PFSK-1 (cell line): ENCODE measurements at regions not wholly inside any gene's neighbourhood (a gene's known extent, or its start where the extent isn't known, plus 50 kb on each side); places are given as distances from the start of the nearest gene placed in this dataset.

ENCODE experiments used
- FOXP2 ChIP-seq: optimal IDR thresholded peaks from 2 replicates; pipeline ENCODE3; 2011; ENCODE audit warnings: borderline replicate concordance, control low read depth, inconsistent platforms; ENCODE audit not compliant: insufficient read depth; ENCODE audit errors: extremely low read length, extremely low read depth
- POLR2AphosphoS5 ChIP-seq: IDR thresholded peaks from 2 replicates; pipeline ENCODE4 v1.6.1; 2012; ENCODE audit warnings: low read depth, mild to moderate bottlenecking, control low read depth, low read length, moderate library complexity
- REST ChIP-seq, 2 experiments: IDR thresholded peaks; 2 replicates each; pipeline versions ENCODE4 v1.6.1 to v1.8.0; 2011 to 2012; ENCODE audit warnings: low read depth in 2 of 2, low read length in 2 of 2, control low read depth in 1 of 2, inconsistent platforms in 1 of 2, mild to moderate bottlenecking in 1 of 2, moderate library complexity in 1 of 2; ENCODE audit not compliant: insufficient read depth in 1 of 2
- SIN3A ChIP-seq: IDR thresholded peaks from 2 replicates; pipeline ENCODE4 v1.6.1; 2012; ENCODE audit warnings: mild to moderate bottlenecking, low read length, moderate library complexity, borderline replicate concordance; ENCODE audit not compliant: insufficient read depth
- TAF1 ChIP-seq: IDR thresholded peaks from 2 replicates; pipeline ENCODE4 v1.6.1; 2012; ENCODE audit warnings: low read length, control low read depth, borderline replicate concordance; ENCODE audit not compliant: insufficient read depth

DNA sequence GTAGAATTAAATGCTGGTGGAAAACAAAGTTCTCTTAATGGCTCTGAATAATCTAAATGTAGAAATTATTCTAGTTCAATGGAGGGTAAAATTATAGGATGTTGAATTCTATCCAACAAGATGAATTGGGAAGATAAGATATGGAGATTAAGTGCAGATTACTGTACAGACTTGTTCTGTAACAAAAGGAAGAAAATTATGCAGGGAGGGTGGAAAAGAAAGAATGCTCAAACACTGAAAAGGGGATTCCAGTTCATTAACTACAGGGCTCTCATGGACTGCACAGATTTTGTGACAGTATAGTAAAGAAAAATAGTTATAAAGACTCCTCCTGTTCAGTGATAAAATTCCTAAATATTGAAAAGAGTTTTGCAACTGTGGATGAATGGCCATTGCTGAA, 1794.0 kb upstream of the PCDH7 start:
- no peak for TF ChIP-seq SIN3A
- TF ChIP-seq TAF1, result no peak
- no peak for TF ChIP-seq POLR2AphosphoS5
- no peak for TF ChIP-seq REST (IDR thresholded peaks at IDR 0.05; ENCODE audit: insufficient read depth in 1 of 2, low read depth in 2 of 2, low read length in 2 of 2)
- TF ChIP-seq FOXP2, result no peak

- TF ChIP-seq REST (IDR thresholded peaks at IDR 0.05; ENCODE audit: insufficient read depth in 1 of 2, low read depth in 2 of 2, low read length in 2 of 2), result no peak
- TF ChIP-seq TAF1, result no peak
- TF ChIP-seq POLR2AphosphoS5, result no peak
- TF ChIP-seq FOXP2, result no peak
- TF ChIP-seq SIN3A, result no peak
Observed at GRCh38 chr4:28942631-28943030, 1777.5 kb upstream of the PCDH7 start.

DNA sequence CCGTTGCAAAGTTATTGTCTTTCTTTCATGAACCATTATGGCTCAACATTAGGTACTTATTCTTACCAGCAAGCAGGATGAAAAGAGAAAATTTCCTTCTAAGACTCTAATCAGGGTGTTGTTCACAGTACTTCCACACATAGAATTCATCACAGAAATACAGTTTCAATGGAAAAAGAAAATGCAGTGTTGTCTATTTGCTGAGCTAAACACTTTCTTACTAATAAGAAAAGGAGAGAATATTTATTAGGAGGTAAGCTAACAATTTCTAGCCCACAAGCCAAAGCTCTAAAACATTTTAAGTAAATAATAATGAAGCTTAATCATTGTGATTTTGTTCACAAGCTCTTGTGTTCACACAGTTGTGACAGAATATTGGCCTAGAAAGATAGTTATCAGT, 1772.8 kb upstream of the PCDH7 start:
- TF ChIP-seq TAF1 (no peak), SIN3A (no peak)

GRCh38 chr4:28948501-28948900, 1771.7 kb upstream of the PCDH7 start:
- TF ChIP-seq REST (IDR thresholded peaks at IDR 0.05; ENCODE audit: insufficient read depth in 1 of 2, low read depth in 2 of 2, low read length in 2 of 2), result no peak
- TF ChIP-seq FOXP2, result no peak
- TF ChIP-seq TAF1, result no peak
- TF ChIP-seq SIN3A, result no peak
- TF ChIP-seq POLR2AphosphoS5, result no peak

- TF ChIP-seq POLR2AphosphoS5 (no peak), TAF1 (no peak), SIN3A (no peak), FOXP2 (no peak)
Observed at GRCh38 chr4:28966982-28967381, 1753.2 kb upstream of the PCDH7 start.

GRCh38 chr4:28973587-28974350, 1746.4 kb upstream of the PCDH7 start:
- TF ChIP-seq POLR2AphosphoS5 (no peak), FOXP2 (no peak), TAF1 (no peak), REST (IDR thresholded peaks at IDR 0.05; ENCODE audit: insufficient read depth in 1 of 2, low read depth in 2 of 2, low read length in 2 of 2) (no peak), SIN3A (no peak)
